Activated naive CD8-positive, alpha-beta T cell treated with anti-CD3 and anti-CD28 coated beads, Interleukin-2, amount 10 ng/mL, durations not matched to agents 7 days and 5 days (primary cell): ENCODE measurements at regions not wholly inside any gene's neighbourhood (a gene's known extent, or its start where the extent isn't known, plus 50 kb on each side); places are given as distances from the start of the nearest gene placed in this dataset.
A peak's percentile ranks its signal among the peaks of the same experiment; 100 is the strongest.

Source experiments
- ATAC-seq: fragments of 150-1000 bp; cut with Tn5 transposase; one replicate; pipeline ENCODE4 v1.10.0; 2021; ENCODE audit warnings: low read depth, moderate library complexity
- POLR2A ChIA-PET: fragments of 350-600 bp; sonication (Branson Sonifier 250); formaldehyde crosslinking; loops from one replicate; lab custom pipeline; 2021; ENCODE audit warnings: antibody characterized with exemption; lab: Charles Lee
- DNase-seq: peaks from one replicate; pipeline ENCODE4 v3.0.0; 2021
- H3K27ac Mint-ChIP-seq: one replicate; pipeline ENCODE4 v1.8.0; 2022; ENCODE audit warnings: mild to moderate bottlenecking, mixed read lengths
- H3K27me3 Mint-ChIP-seq: one replicate; pipeline ENCODE4 v1.8.0; 2022; ENCODE audit warnings: mild to moderate bottlenecking, moderate library complexity, mixed read lengths
- H3K36me3 Mint-ChIP-seq: one replicate; pipeline ENCODE4 v1.8.0; 2021; ENCODE audit warnings: mild to moderate bottlenecking, mixed read lengths
- H3K4me1 Mint-ChIP-seq: one replicate; pipeline ENCODE4 v1.8.0; 2021; ENCODE audit warnings: mixed read lengths
- H3K4me3 Mint-ChIP-seq: one replicate; pipeline ENCODE4 v1.8.0; 2022; ENCODE audit warnings: mild to moderate bottlenecking, moderate library complexity, mixed read lengths
- H3K9me3 Mint-ChIP-seq: one replicate; pipeline ENCODE4 v1.8.0; 2021; ENCODE audit warnings: mixed read lengths

DNA sequence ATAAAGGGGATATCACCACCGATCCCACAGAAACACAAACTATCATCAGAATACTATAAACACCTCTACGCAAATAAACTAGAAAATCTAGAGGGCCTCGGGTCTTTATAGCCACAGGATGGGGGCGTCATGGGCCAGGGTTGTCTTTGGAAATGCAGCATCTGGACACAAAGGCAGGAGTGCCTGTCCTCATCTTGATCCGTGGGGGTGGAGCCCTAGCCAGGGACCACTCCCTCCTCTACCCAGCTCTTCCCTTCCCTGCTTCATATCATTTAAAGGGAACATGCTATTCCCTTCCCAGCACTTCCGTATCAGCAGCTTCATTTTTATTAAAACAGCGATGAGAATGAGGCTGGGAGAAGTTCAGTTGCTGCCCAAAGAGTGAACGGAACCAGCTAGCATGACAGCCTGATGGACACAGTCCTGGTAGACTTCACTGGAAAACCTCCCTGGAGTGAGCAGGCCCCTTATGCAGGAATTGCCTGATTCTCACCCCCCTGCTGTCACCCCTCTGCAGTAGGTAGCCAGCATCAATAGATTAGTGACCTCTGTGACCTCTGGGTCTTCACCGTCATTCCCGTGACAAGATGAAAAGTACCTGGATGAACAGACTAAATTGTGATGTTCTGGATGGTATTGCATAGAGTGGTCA is 251.4 kb upstream of the RGS6 start:
- H3K9me3 Mint-ChIP-seq = peaks cover 5% of the 10 kb centered on the region

GRCh38 chr14:71682337-71682736 is 249.9 kb upstream of the RGS6 start:
- H3K36me3 Mint-ChIP-seq = peaks cover 52% of the 10 kb centered on the region
- no peaks in the 10 kb centered on the region for H3K4me1 Mint-ChIP-seq
- peaks cover 5% of the 10 kb centered on the region for H3K9me3 Mint-ChIP-seq
- no peak for DNase-seq
- no peak overlapping the region for H3K4me3 Mint-ChIP-seq
- POLR2A ChIA-PET = no interaction called here
- ATAC-seq = no peak
- no peak overlapping the region for H3K27ac Mint-ChIP-seq
- H3K27me3 Mint-ChIP-seq = no peaks in the 10 kb centered on the region

More for the DNA sequence above, 251.4 kb upstream of the RGS6 start:
- ATAC-seq (no peak), DNase-seq (no peak)
- no peaks in the 10 kb centered on the region for H3K27me3 Mint-ChIP-seq
- no peak overlapping the region for H3K27ac Mint-ChIP-seq
- H3K4me3 Mint-ChIP-seq = no peak overlapping the region
- no peaks in the 10 kb centered on the region for H3K4me1 Mint-ChIP-seq
- POLR2A ChIA-PET = no interaction called here
- peaks cover 55% of the 10 kb centered on the region for H3K36me3 Mint-ChIP-seq

DNA sequence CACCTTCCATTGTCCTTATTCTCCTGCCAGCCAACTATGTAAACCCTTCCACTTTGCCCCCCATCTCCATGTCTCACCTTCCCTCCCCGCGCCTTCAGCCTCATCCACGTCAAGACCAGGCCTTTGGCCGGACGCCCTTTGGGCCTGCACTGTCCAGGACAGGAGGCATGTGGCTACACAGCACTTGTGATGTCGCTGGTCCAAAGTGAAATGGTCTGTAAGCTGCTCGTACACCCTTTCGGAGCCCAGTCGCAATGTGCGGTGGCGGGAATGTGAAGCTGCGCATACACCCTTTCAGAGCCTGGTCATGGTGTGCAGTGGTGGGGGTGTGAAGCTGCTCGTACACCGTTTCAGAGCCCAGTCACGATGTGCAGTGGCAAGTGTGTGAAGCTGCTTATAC is 247.9 kb upstream of the RGS6 start:
- Mint-ChIP-seq H3K27ac (no peak overlapping the region), H3K36me3 (peaks cover 41% of the 10 kb centered on the region), H3K4me1 (no peaks in the 10 kb centered on the region), H3K9me3 (no peaks in the 10 kb centered on the region), H3K27me3 (no peaks in the 10 kb centered on the region), H3K4me3 (no peak overlapping the region)
- POLR2A ChIA-PET = no interaction called here
- no peak for DNase-seq
- ATAC-seq = no peak

DNA sequence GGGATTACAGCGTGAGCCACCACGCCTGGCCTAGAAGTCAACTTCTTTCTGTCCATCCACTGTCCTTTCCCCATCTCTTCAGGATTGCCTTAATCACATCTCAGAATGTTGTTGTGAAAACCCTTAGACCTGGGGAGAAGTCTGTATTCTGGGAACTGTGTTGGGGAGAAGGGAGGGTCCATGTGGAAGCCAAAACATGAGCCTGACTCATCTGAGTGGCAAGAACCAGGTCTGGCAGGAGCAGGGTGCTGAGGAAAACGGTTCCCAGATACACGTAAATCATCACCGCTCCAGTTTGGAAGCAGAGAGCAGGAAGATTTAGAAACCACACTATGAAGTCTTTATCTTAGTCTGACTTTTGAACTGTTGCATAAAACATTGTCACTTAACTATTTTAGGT is 245.6 kb upstream of the RGS6 start:
- peaks cover 42% of the 10 kb centered on the region for H3K36me3 Mint-ChIP-seq
- H3K27ac Mint-ChIP-seq = no peak overlapping the region
- POLR2A ChIA-PET = no interaction called here
- peaks cover 2% of the 10 kb centered on the region for H3K9me3 Mint-ChIP-seq
- no peaks in the 10 kb centered on the region for H3K4me1 Mint-ChIP-seq
- no peak overlapping the region for H3K4me3 Mint-ChIP-seq
- H3K27me3 Mint-ChIP-seq = no peaks in the 10 kb centered on the region
- no peak for DNase-seq
- no peak for ATAC-seq

DNA sequence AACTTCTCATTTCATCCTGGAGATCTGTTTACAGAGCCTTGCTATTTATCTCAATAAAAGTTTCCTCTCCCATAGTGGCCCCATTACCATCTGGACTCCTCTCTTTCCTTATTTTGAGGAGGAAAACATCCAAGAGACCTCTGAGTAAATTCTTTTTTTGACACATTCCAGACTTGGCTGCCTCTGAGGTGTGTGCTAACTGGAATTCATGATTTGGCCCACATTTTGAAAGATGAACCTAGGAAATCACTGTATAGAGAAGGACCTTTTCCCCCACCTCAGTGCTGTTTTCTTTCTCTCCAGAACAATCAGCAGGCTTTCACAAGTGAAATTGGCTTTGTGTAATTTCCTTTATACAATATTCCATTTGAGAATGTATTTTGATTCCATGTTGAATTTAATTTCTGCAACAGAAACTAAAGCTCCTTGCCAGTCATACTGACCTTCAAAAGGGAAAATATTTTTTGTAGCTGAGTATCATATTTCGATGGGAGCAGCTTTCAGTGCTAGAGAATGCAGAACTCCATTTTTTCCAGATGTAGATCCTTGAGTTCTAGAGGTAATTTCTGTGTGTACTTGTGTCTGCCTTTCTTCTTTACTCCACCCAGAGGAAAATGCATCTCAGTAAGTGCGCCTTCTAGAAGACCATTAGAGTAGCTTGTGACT is 244.9 kb upstream of the RGS6 start:
- POLR2A ChIA-PET = no interaction called here
- DNase-seq (no peak), ATAC-seq (no peak)
- Mint-ChIP-seq H3K9me3 (peaks cover 4% of the 10 kb centered on the region), H3K4me3 (no peak overlapping the region), H3K27me3 (no peaks in the 10 kb centered on the region), H3K4me1 (no peaks in the 10 kb centered on the region), H3K27ac (no peak overlapping the region), H3K36me3 (peaks cover 43% of the 10 kb centered on the region)

DNA sequence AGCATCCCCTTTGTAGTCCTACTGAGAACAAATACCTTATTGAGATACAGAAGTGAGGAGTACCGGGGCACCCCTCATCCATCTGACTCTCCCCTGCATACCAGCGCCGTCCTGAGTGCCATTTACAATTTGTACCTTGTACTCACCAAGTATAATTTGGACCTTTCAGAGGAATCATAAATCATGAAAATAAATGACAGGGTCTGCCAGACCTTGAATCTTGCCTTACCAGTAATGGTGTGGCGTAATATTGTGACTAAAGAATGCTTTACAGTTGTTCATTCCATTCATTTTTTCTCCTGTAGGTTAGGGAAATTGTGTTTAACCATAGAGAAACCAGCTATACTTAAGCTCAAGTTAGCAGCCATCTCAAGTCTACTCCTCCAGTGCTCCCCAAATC is 243.7 kb upstream of the RGS6 start:
- peaks cover 4% of the 10 kb centered on the region for H3K9me3 Mint-ChIP-seq
- no peaks in the 10 kb centered on the region for H3K27me3 Mint-ChIP-seq
- H3K36me3 Mint-ChIP-seq = peaks cover 41% of the 10 kb centered on the region
- H3K27ac Mint-ChIP-seq = no peak overlapping the region
- no peak for DNase-seq
- POLR2A ChIA-PET = no interaction called here
- no peak overlapping the region for H3K4me3 Mint-ChIP-seq
- no peak for ATAC-seq
- peaks cover 4% of the 10 kb centered on the region for H3K4me1 Mint-ChIP-seq

DNA sequence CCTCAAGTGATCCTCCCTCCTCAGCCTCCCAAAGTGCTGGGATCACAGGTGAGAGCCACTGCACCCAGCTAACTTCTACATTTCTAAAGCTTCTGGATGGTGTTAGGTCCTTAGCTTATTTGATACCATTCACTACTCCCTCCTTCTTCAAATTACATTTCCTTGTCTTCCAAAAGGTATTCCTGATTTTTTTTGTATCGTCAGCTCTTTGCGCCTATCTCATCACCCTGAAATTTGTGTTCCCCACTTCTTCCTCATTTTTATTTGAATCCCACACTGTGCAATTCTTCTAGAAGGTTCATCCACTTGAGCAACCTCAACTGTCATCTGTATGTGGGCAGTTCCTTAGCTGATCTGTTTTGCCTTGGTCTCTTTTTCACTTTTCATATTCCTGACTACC is 241.8 kb upstream of the RGS6 start:
- Mint-ChIP-seq H3K4me3 (no peak overlapping the region), H3K4me1 (peaks cover 4% of the 10 kb centered on the region), H3K36me3 (peaks cover 32% of the 10 kb centered on the region), H3K27ac (peak overlapping the region; percentile 24), H3K27me3 (no peaks in the 10 kb centered on the region), H3K9me3 (peaks cover 4% of the 10 kb centered on the region)
- POLR2A ChIA-PET = no interaction called here
- ATAC-seq (no peak), DNase-seq (no peak)

DNA sequence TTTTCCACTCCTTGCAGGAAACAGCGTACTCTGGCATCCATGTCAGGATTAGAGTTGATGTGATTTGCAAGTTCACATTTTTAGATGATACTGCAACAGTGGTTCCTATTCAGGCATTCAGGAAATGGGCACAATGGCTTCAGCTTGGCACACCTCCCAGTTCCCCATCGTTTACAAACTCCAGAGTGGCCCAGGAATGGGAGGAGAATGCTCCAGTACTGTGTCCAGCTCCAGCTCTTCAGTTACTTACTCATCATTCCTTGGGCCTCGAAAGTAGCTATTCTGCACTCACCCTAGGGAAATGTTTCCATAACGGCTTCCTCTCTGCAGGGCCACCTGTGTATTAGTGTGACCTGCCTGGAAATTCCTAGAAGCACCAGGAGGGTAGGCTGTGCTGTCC is 239.7 kb upstream of the RGS6 start:
- ATAC-seq (no peak), DNase-seq (no peak)
- POLR2A ChIA-PET = interaction anchor here (0.6 kb wide), 2 partner anchors 9 to 371 kb away, joined by 3 to 4 read pairs; no protein-coding TSS in a partner anchor
- no peak overlapping the region for H3K4me3 Mint-ChIP-seq
- peaks cover 34% of the 10 kb centered on the region for H3K36me3 Mint-ChIP-seq
- no peak overlapping the region for H3K27ac Mint-ChIP-seq
- H3K4me1 Mint-ChIP-seq = peaks cover 6% of the 10 kb centered on the region
- H3K9me3 Mint-ChIP-seq = peaks cover 4% of the 10 kb centered on the region
- no peaks in the 10 kb centered on the region for H3K27me3 Mint-ChIP-seq

DNA sequence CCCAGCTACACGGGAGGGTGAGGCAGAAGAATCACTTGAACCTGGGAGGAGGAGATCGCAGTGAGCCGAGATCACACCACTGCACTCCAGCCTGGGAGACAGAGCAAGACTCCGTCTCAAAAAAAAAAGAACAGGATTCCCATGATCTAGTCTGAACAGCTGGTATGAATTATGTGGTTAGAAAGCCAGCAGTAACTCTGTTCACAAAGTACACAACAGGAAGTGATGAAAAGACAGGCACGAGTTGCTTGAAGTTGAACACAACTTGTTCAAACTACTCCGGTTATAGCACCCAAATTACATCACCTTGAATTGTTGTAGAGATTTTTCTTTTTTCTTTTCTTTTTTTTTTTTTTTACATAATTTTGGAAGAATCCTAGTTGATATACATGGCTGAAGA is 238.8 kb upstream of the RGS6 start:
- H3K27ac Mint-ChIP-seq = no peak overlapping the region
- peaks cover 36% of the 10 kb centered on the region for H3K36me3 Mint-ChIP-seq
- no peak for DNase-seq
- ATAC-seq = no peak
- H3K4me1 Mint-ChIP-seq = peaks cover 13% of the 10 kb centered on the region
- POLR2A ChIA-PET = interaction anchor here (0.6 kb wide), 1 partner anchor 372 kb away, joined by 3 read pairs; no protein-coding TSS in a partner anchor
- no peak overlapping the region for H3K4me3 Mint-ChIP-seq
- no peaks in the 10 kb centered on the region for H3K27me3 Mint-ChIP-seq
- peaks cover 4% of the 10 kb centered on the region for H3K9me3 Mint-ChIP-seq

GRCh38 chr14:71694591-71695530 is 237.4 kb upstream of the RGS6 start:
- DNase-seq (no peak), ATAC-seq (no peak)
- POLR2A ChIA-PET = no interaction called here
- Mint-ChIP-seq H3K4me1 (peaks cover 13% of the 10 kb centered on the region), H3K27ac (no peak overlapping the region), H3K9me3 (peaks cover 4% of the 10 kb centered on the region), H3K4me3 (no peak overlapping the region), H3K27me3 (no peaks in the 10 kb centered on the region), H3K36me3 (peaks cover 47% of the 10 kb centered on the region)

DNA sequence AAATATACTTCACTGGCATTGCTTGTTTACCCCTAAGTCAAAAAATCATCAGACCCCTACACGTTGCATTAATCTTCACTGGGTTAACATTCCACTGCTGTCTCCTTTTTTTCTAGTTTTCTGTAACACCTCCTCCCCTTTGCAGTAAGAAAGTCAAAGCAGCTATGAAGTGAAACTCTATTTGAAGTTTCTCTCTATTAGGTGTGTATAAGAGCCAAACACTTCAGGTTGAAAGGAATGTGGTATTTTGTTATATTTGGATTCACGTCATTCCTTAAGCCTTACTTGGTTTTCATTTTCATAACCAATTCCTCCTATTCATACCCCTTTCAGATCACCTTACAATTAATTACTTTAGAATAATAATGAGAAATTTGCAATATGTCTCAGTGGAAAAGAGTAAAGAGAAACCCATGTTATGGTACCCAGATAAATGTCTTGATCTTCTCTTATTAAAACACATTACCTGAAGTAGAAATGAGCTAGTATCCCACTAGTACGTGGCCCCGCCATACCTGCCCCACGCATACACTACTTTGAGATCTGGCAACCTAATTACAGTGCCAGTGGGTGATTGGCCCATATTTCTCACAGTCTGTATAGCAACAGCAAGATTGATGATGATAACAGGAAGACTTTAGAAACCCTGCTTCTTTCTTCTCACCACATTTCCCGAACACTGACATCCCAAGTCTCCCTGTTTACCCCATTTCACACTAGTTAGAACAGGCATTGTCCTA is 236.4 kb upstream of the RGS6 start:
- POLR2A ChIA-PET = no interaction called here
- Mint-ChIP-seq H3K4me3 (no peak overlapping the region), H3K27me3 (no peaks in the 10 kb centered on the region), H3K36me3 (peaks cover 44% of the 10 kb centered on the region), H3K9me3 (peaks cover 4% of the 10 kb centered on the region), H3K4me1 (peaks cover 13% of the 10 kb centered on the region), H3K27ac (no peak overlapping the region)
- ATAC-seq = no peak
- no peak for DNase-seq

- H3K36me3 Mint-ChIP-seq = peaks cover 48% of the 10 kb centered on the region
- H3K27ac Mint-ChIP-seq = peak overlapping the region; percentile 17
- H3K9me3 Mint-ChIP-seq = no peaks in the 10 kb centered on the region
- POLR2A ChIA-PET = no interaction called here
- H3K27me3 Mint-ChIP-seq = no peaks in the 10 kb centered on the region
- DNase-seq (no peak), ATAC-seq (peak; percentile 45)
- peaks cover 30% of the 10 kb centered on the region for H3K4me1 Mint-ChIP-seq
- no peak overlapping the region for H3K4me3 Mint-ChIP-seq
Observed at GRCh38 chr14:71698027-71698426, 234.2 kb upstream of the RGS6 start.

DNA sequence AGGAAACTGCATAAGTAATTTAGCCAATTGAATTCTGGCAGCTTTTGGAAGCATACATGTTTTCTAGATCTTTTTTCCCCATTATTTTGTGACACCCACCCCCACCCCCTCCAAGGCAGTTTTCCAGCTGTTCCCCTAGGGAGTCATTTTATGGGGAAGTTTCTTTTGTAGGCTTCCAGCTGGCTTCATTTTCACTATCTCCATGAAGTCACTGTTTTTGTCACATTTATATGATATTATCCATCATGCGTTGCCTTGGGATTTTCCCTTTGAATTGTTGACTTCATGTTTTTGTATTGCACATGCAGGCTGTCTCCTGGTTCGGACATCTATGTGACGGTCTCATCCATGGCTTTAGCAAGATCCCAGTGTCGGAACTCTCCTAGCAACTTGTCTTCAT is 233.6 kb upstream of the RGS6 start:
- DNase-seq = no peak
- POLR2A ChIA-PET = no interaction called here
- Mint-ChIP-seq H3K27me3 (no peaks in the 10 kb centered on the region), H3K27ac (no peak overlapping the region), H3K4me1 (peaks cover 29% of the 10 kb centered on the region), H3K4me3 (no peak overlapping the region), H3K9me3 (no peaks in the 10 kb centered on the region), H3K36me3 (peaks cover 50% of the 10 kb centered on the region)
- no peak for ATAC-seq
